PC-3 (cell line): ENCODE measurements at regions not wholly inside any gene's neighbourhood (a gene's known extent, or its start where the extent isn't known, plus 50 kb on each side); places are given as distances from the start of the nearest gene placed in this dataset.

Experiments
- ATAC-seq: fragments of 200-7000 bp; cut with Tn5 transposase; 2 replicates; pipeline ENCODE4 v1.9.1; 2020; ENCODE audit warnings: mild to moderate bottlenecking, moderate library complexity
- BruUV-seq: library from RNA; stranded (reverse); fragments of 400-500 nt; replicated peaks from 2 replicates; lab custom pipeline; 2021; lab: Mats Ljungman, UMichigan
- CTCF ChIA-PET: fragments of 300-600 bp; sonication (Branson Sonifier 250); formaldehyde crosslinking; loops from one replicate; lab custom pipeline; 2022; ENCODE audit warnings: antibody characterized with exemption; lab: Charles Lee
- POLR2A ChIA-PET: fragments of 300-600 bp; sonication (Branson Sonifier 250); formaldehyde crosslinking; loops from one replicate; lab custom pipeline; 2022; ENCODE audit warnings: antibody characterized with exemption; ENCODE audit not compliant: unreplicated experiment; lab: Charles Lee
- DNase-seq: peaks from one replicate; pipeline ENCODE4 v3.0.0-alpha.2; 2015
- H2AFZ ChIP-seq: fragments of 300-600 bp; sonication (generic); 2 replicates; pipeline ENCODE4 v1.6.0; 2016; ENCODE audit warnings: antibody characterized with exemption, low read length
- H3F3A ChIP-seq: fragments of 300-600 bp; sonication (generic); one replicate; pipeline ENCODE4 v1.6.0; 2017; ENCODE audit warnings: antibody characterized with exemption, low read length, control low read depth, mild to moderate bottlenecking; ENCODE audit not compliant: unreplicated experiment
- H3K27ac ChIP-seq: fragments of 300-600 bp; sonication (generic); 2 replicates; pipeline ENCODE4 v1.5.1; 2016; ENCODE audit warnings: mild to moderate bottlenecking, low read length
- H3K27me3 ChIP-seq: fragments of 300-600 bp; sonication (generic); 2 replicates; pipeline ENCODE4 v1.6.1; 2016; ENCODE audit warnings: low read length, mixed read lengths
- H3K36me3 ChIP-seq: fragments of 300-600 bp; sonication (generic); 2 replicates; pipeline ENCODE4 v1.6.1; 2016; ENCODE audit warnings: low read depth, mixed run types, low read length, mixed read lengths
- H3K4me1 ChIP-seq: fragments of 300-600 bp; sonication (generic); 2 replicates; pipeline ENCODE4 v1.5.1; 2016; ENCODE audit warnings: low read length; ENCODE audit not compliant: insufficient read depth
- H3K4me2 ChIP-seq: fragments of 300-600 bp; sonication (generic); 2 replicates; pipeline ENCODE4 v1.6.0; 2016; ENCODE audit warnings: low read length
- H3K4me3 ChIP-seq: fragments of 300-600 bp; sonication (generic); 2 replicates; pipeline ENCODE4 v1.5.1; 2016; ENCODE audit warnings: mild to moderate bottlenecking, low read length, mixed read lengths
- H3K79me2 ChIP-seq: fragments of 300-600 bp; sonication (generic); 2 replicates; pipeline ENCODE4 v1.6.1; 2017; ENCODE audit warnings: low read length, mixed read lengths
- H3K9ac ChIP-seq: fragments of 300-600 bp; sonication (generic); 2 replicates; pipeline ENCODE4 v1.6.0; 2016; ENCODE audit warnings: mild to moderate bottlenecking, low read length
- H3K9me2 ChIP-seq: fragments of 300-600 bp; sonication (generic); replicated peaks from 2 replicates; pipeline ENCODE4 v1.6.1; 2016; ENCODE audit warnings: mixed run types, low read length, mixed read lengths
- H3K9me3 ChIP-seq: fragments of 300-600 bp; sonication (generic); 2 replicates; pipeline ENCODE4 v1.6.1; 2016; ENCODE audit warnings: low read length, mixed read lengths
- H4K20me1 ChIP-seq: fragments of 300-600 bp; sonication (generic); 2 replicates; pipeline ENCODE4 v1.6.1; 2016; ENCODE audit warnings: low read length, mixed read lengths
- EZH2 ChIP-seq: fragments of 300-600 bp; sonication (generic); IDR thresholded peaks from one replicate; pipeline ENCODE4 v1.6.1; 2017; ENCODE audit warnings: antibody characterized with exemption, mild to moderate bottlenecking, low read length; ENCODE audit not compliant: unreplicated experiment
- EZH2phosphoT487 ChIP-seq: fragments of 300-600 bp; sonication (generic); IDR thresholded peaks from 2 replicates; pipeline ENCODE4 v1.6.1; 2018; ENCODE audit warnings: mild to moderate bottlenecking, antibody characterized with exemption, low read length, borderline replicate concordance
- intact Hi-C: fragments of 100-400 bp; cut with micrococcal nuclease; formaldehyde crosslinking; loops from 2 replicates; pipeline ENCODE4 v1.9.0; 2023
- TF ChIP-seq, protein P1 (sequence below): fragments of 300-600 bp; sonication (generic); conservative IDR thresholded peaks from 2 replicates; pipeline ENCODE4 v1.5.1; 2017; ENCODE audit warnings: antibody characterized with exemption, low read depth, mild to moderate bottlenecking, low read length

DNA sequence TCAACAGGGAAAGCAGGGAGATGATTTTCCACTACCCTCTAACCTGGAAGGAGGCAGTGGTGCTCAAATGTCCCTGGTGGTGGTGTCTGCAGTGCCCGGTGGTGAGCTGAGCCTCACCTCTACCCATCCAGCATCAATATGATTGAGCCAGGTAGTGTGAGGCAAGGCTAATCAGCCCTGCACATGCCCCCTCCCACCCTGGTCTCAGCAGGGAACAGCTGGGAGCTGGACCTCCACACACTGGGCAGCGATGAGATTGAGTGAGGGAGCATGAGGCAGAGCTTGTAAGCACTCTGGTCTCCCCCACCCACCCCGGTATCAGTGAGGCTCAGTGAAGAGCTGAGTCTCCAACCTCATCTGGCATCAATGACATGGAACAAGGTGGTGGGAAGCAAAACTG is 634.3 kb downstream of the PTPRU start:
- no peaks in the 10 kb centered on the region for H3F3A ChIP-seq
- no peak overlapping the region for H3K9ac ChIP-seq
- intact Hi-C loops = no loop called here
- H3K36me3 ChIP-seq = no peaks in the 10 kb centered on the region
- ATAC-seq (no peak), DNase-seq (no peak)
- no peak overlapping the region for H3K4me3 ChIP-seq
- no peak overlapping the region for H2AFZ ChIP-seq
- no peaks in the 10 kb centered on the region for H3K79me2 ChIP-seq
- no peaks in the 10 kb centered on the region for H4K20me1 ChIP-seq
- H3K9me2 ChIP-seq = no peaks in the 10 kb centered on the region
- H3K4me1 ChIP-seq = peaks cover 2% of the 10 kb centered on the region; the same call in 1 of the 2 replicates
- no peak overlapping the region for H3K27ac ChIP-seq
- no peak overlapping the region for H3K4me2 ChIP-seq
- no TSS peak for BruUV-seq
- POLR2A ChIA-PET = no interaction called here
- CTCF ChIA-PET = no interaction called here
- TF ChIP-seq EZH2 (no peak), EZH2phosphoT487 (no peak)
- TF ChIP-seq, protein P1, sequence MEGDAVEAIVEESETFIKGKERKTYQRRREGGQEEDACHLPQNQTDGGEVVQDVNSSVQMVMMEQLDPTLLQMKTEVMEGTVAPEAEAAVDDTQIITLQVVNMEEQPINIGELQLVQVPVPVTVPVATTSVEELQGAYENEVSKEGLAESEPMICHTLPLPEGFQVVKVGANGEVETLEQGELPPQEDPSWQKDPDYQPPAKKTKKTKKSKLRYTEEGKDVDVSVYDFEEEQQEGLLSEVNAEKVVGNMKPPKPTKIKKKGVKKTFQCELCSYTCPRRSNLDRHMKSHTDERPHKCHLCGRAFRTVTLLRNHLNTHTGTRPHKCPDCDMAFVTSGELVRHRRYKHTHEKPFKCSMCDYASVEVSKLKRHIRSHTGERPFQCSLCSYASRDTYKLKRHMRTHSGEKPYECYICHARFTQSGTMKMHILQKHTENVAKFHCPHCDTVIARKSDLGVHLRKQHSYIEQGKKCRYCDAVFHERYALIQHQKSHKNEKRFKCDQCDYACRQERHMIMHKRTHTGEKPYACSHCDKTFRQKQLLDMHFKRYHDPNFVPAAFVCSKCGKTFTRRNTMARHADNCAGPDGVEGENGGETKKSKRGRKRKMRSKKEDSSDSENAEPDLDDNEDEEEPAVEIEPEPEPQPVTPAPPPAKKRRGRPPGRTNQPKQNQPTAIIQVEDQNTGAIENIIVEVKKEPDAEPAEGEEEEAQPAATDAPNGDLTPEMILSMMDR = no peak
- peaks cover 26% of the 10 kb centered on the region for H3K27me3 ChIP-seq
- 0 out of 2 replicates have a peak, but pooled peaks cover 6% of the 10 kb centered on the region for H3K9me3 ChIP-seq

DNA sequence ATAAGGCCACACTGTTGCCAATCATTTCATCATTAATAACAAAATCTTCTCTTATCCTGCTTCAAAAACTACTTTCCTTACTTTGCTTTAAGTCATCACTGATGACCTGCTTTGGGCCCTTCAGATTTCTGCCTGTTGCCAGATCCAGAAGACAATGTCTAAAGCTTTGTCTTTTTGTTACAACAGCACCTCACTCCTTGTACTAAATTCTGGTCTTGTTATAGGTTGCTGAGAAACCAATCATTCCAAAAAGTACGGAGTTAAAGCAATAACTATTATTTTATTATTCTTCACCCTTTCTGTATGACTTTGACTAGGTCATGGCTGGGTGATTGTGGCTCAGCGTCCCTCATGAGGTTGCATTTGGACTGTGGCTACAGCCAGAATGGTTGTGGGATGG is 633.5 kb downstream of the PTPRU start:
- TF ChIP-seq EZH2phosphoT487 (no peak), EZH2 (no peak)
- TF ChIP-seq, protein P1 = no peak
- no peak overlapping the region for H2AFZ ChIP-seq
- POLR2A ChIA-PET = no interaction called here
- ATAC-seq (no peak), DNase-seq (no peak)
- H3K27me3 ChIP-seq = peaks cover 32% of the 10 kb centered on the region
- no peaks in the 10 kb centered on the region for H4K20me1 ChIP-seq
- no peak overlapping the region for H3K27ac ChIP-seq
- no peaks in the 10 kb centered on the region for H3K9me2 ChIP-seq
- H3K9me3 ChIP-seq = 0 out of 2 replicates have a peak, but pooled peaks cover 6% of the 10 kb centered on the region
- H3K4me3 ChIP-seq = no peak overlapping the region
- H3K9ac ChIP-seq = no peak overlapping the region
- no peaks in the 10 kb centered on the region for H3F3A ChIP-seq
- H3K4me1 ChIP-seq = no peaks in the 10 kb centered on the region
- intact Hi-C loops = no loop called here
- H3K4me2 ChIP-seq = no peak overlapping the region
- no peaks in the 10 kb centered on the region for H3K79me2 ChIP-seq
- no peaks in the 10 kb centered on the region for H3K36me3 ChIP-seq
- CTCF ChIA-PET = no interaction called here
- no TSS peak for BruUV-seq

DNA sequence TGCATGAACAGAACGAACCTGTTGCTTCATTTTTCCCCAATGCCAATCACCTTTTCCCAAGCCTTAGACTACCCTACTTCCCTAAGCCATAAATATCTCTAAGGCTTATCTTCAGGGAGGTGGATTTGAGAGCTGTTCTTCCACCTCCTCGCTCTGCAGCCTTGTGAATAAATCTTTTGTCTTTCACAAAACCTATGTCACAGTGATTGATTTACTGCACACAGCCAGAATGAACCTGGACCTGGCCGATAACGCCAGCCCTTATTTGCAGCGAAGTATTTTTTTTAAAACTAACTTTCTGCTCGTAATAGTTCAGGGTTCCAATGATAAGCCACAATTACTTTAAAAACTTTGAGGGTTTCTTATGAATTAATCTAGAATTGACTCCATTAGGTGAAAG is 632.6 kb downstream of the PTPRU start:
- intact Hi-C loops = no loop called here
- no peak overlapping the region for H3K27ac ChIP-seq
- CTCF ChIA-PET = no interaction called here

More for the DNA sequence above, 632.6 kb downstream of the PTPRU start:
- no TSS peak for BruUV-seq
- TF ChIP-seq EZH2 (no peak), EZH2phosphoT487 (no peak)
- TF ChIP-seq, protein P1 = no peak
- no peaks in the 10 kb centered on the region for H3K36me3 ChIP-seq
- POLR2A ChIA-PET = no interaction called here
- DNase-seq (no peak), ATAC-seq (no peak)
- H3K4me1 ChIP-seq = no peaks in the 10 kb centered on the region
- H4K20me1 ChIP-seq = no peaks in the 10 kb centered on the region
- H3K27me3 ChIP-seq = peaks cover 32% of the 10 kb centered on the region
- H3F3A ChIP-seq = no peaks in the 10 kb centered on the region
- H3K4me3 ChIP-seq = no peak overlapping the region
- H3K9ac ChIP-seq = no peak overlapping the region
- no peaks in the 10 kb centered on the region for H3K9me2 ChIP-seq
- no peak overlapping the region for H2AFZ ChIP-seq
- no peaks in the 10 kb centered on the region for H3K79me2 ChIP-seq
- H3K4me2 ChIP-seq = no peak overlapping the region
- 0 out of 2 replicates have a peak, but pooled peaks cover 6% of the 10 kb centered on the region for H3K9me3 ChIP-seq
